IPS DF 4.7 (cell line): ENCODE measurements at regions not wholly inside any gene's neighbourhood (a gene's known extent, or its start where the extent isn't known, plus 50 kb on each side); places are given as distances from the start of the nearest gene placed in this dataset.
"Not testable (repeated sequence)": the region's sequence is repeated elsewhere in the genome, so short reads cannot be mapped to it uniquely, and the experiment has no call there.

Source experiments
- DNase-seq: peaks from one replicate; pipeline ENCODE4 v3.0.0-alpha.2; 2013; ENCODE audit warnings: low spot score; ENCODE audit errors: extremely low read depth

- DNase-seq: not testable (repeated sequence)
Observed at GRCh38 chr6:112974931-112975330, 627.8 kb downstream of the RFPL4B start.

GRCh38 chr6:112976579-112976978, 629.4 kb downstream of the RFPL4B start:
- not testable (repeated sequence) for DNase-seq

GRCh38 chr6:112979830-112980229, 632.7 kb downstream of the RFPL4B start:
- no peak for DNase-seq

- no peak for DNase-seq
Observed at GRCh38 chr6:112980676-112981075, 633.5 kb downstream of the RFPL4B start.

- DNase-seq: no peak
Observed at GRCh38 chr6:112983713-112984261, 636.7 kb downstream of the RFPL4B start.

GRCh38 chr6:112984899-112985298, 637.8 kb downstream of the RFPL4B start:
- DNase-seq: no peak

GRCh38 chr6:112986321-112986720, 639.2 kb downstream of the RFPL4B start:
- no peak for DNase-seq

- no peak for DNase-seq
Observed at GRCh38 chr6:112988748-112989147, 641.6 kb downstream of the RFPL4B start.

- no peak for DNase-seq
Observed at GRCh38 chr6:112990971-112991370, 643.8 kb downstream of the RFPL4B start.

GRCh38 chr6:112991912-112992311, 644.8 kb downstream of the RFPL4B start:
- no peak for DNase-seq

- DNase-seq: no peak
Observed at GRCh38 chr6:112997421-112998085, 650.4 kb downstream of the RFPL4B start.

- DNase-seq: no peak
Observed at GRCh38 chr6:113004054-113004453, 656.9 kb downstream of the RFPL4B start.

- DNase-seq: no peak
Observed at GRCh38 chr6:113004470-113005270, 657.5 kb downstream of the RFPL4B start.

GRCh38 chr6:113006494-113006893, 659.4 kb downstream of the RFPL4B start:
- no peak for DNase-seq

GRCh38 chr6:113009682-113010081, 662.6 kb downstream of the RFPL4B start:
- no peak for DNase-seq

GRCh38 chr6:113010196-113010989, 663.3 kb downstream of the RFPL4B start:
- no peak for DNase-seq

- no peak for DNase-seq
Observed at GRCh38 chr6:113011389-113011788, 664.3 kb downstream of the RFPL4B start.

- no peak for DNase-seq
Observed at GRCh38 chr6:113011801-113012200, 664.7 kb downstream of the RFPL4B start.

- DNase-seq: no peak
Observed at GRCh38 chr6:113015249-113015648, 668.1 kb downstream of the RFPL4B start.

GRCh38 chr6:113017353-113017752, 670.2 kb downstream of the RFPL4B start:
- no peak for DNase-seq

GRCh38 chr6:113018351-113019151, 671.4 kb downstream of the RFPL4B start:
- no peak for DNase-seq
